ENCODE measurements at regions not wholly inside any gene's neighbourhood (a gene's known extent, or its start where the extent isn't known, plus 50 kb on each side); places are given as distances from the start of the nearest gene placed in this dataset.

DNA sequence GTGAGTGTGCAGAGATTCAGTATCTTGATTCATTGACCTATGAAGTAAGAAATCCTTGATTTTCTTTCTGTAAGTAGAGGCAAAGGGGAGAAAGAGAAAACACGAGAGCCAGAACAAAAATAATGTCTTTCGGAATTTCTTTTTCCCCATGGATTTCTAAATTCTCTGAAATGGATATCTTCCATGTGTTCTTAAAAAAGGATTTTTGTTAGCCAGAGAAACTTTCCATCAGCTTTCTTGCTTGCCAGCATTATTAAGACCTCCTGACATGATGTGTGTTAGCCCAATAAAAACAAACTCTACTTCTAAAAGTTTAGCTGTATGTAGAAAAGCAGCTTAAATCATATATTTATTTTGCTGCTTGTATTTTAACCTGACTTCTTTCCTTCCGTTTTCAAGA is 122.3 kb upstream of the AADACL2 start:
- peaks cover 0 to 8% of the 10 kb centered on the region in 2 donors for H3K27me3 Mint-ChIP-seq
- H3K27ac Mint-ChIP-seq, result no peak overlapping the region
- no peak overlapping the region for H3K4me3 Mint-ChIP-seq
- peaks cover 0 to 9% (median 4%) of the 10 kb centered on the region in 5 donors for H3K9me3 Mint-ChIP-seq
- Histone ChIP-seq H3K27me3 (ENCODE audit: insufficient read depth, low read length, poor library complexity, severe bottlenecking) (no peaks in the 10 kb centered on the region), H3K4me3 (ENCODE audit: low read length) (no peak overlapping the region), H3K36me3 (ENCODE audit: insufficient read depth, low read length) (no peaks in the 10 kb centered on the region), H3K27ac (ENCODE audit: low read depth, low read length) (no peak overlapping the region), H3K9me3 (ENCODE audit: low read length) (no peaks in the 10 kb centered on the region), H3K4me1 (ENCODE audit: insufficient read depth, low read length) (no peaks in the 10 kb centered on the region)
- CTCF ChIA-PET, result no interaction called here
- no peak for DNase-seq
- H3K36me3 Mint-ChIP-seq, result no peaks in the 10 kb centered on the region
- POLR2A ChIA-PET, result no interaction called here
- H3K4me1 Mint-ChIP-seq, result no peaks in the 10 kb centered on the region

GRCh38 chr3:151609491-151609890 is 124.2 kb upstream of the AADACL2 start:
- Mint-ChIP-seq H3K36me3 (no peaks in the 10 kb centered on the region), H3K4me1 (no peaks in the 10 kb centered on the region), H3K27me3 (peaks cover 0 to 14% of the 10 kb centered on the region in 2 donors), H3K4me3 (peak overlapping the region in 1 of 7 donors; percentile 40), H3K27ac (no peak overlapping the region), H3K9me3 (peaks cover 0 to 11% (median 4%) of the 10 kb centered on the region in 5 donors)
- Histone ChIP-seq H3K36me3 (ENCODE audit: insufficient read depth, low read length) (no peaks in the 10 kb centered on the region), H3K27me3 (ENCODE audit: insufficient read depth, low read length, poor library complexity, severe bottlenecking) (no peaks in the 10 kb centered on the region), H3K9me3 (ENCODE audit: low read length) (no peaks in the 10 kb centered on the region), H3K4me3 (ENCODE audit: low read length) (no peak overlapping the region), H3K4me1 (ENCODE audit: insufficient read depth, low read length) (no peaks in the 10 kb centered on the region), H3K27ac (ENCODE audit: low read depth, low read length) (no peak overlapping the region)
- DNase-seq, result no peak
- ChIA-PET CTCF (no interaction called here), POLR2A (no interaction called here)

- no peak for DNase-seq
- Histone ChIP-seq H3K4me1 (ENCODE audit: insufficient read depth, low read length) (no peaks in the 10 kb centered on the region), H3K36me3 (ENCODE audit: insufficient read depth, low read length) (no peaks in the 10 kb centered on the region), H3K9me3 (ENCODE audit: low read length) (no peaks in the 10 kb centered on the region), H3K27ac (ENCODE audit: low read depth, low read length) (no peak overlapping the region), H3K27me3 (ENCODE audit: insufficient read depth, low read length, poor library complexity, severe bottlenecking) (no peaks in the 10 kb centered on the region), H3K4me3 (ENCODE audit: low read length) (no peak overlapping the region)
- no peaks in the 10 kb centered on the region for H3K4me1 Mint-ChIP-seq
- H3K27ac Mint-ChIP-seq, result no peak overlapping the region
- H3K4me3 Mint-ChIP-seq, result no peak overlapping the region
- no peaks in the 10 kb centered on the region for H3K36me3 Mint-ChIP-seq
- ChIA-PET POLR2A (no interaction called here), CTCF (no interaction called here)
- H3K27me3 Mint-ChIP-seq, result peaks cover 0 to 14% of the 10 kb centered on the region in 2 donors
- peaks cover 0 to 2% (median under 1%) of the 10 kb centered on the region in 5 donors for H3K9me3 Mint-ChIP-seq
Observed at GRCh38 chr3:151604891-151605290, 128.8 kb upstream of the AADACL2 start.

DNA sequence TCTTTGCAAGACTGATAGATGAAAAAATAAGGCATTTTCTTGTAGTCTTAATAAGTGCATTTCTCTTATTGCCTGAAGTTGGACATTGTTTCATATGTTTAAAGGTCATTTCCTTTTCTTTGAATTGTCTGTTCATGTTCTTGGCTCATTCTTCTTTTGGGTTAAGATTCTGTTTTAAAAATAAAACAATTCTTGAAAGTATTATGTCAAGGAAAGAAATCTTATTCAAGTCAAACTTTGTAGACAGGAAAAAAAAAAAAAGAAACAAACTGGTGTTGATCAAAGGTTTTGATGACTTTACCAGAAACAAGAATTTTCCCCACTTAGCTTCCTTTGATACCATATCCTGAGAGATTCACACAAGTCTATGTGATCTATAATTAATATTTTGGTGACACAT is 132.9 kb upstream of the AADACL2 start:
- no peak for DNase-seq
- Histone ChIP-seq H3K27me3 (ENCODE audit: insufficient read depth, low read length, poor library complexity, severe bottlenecking) (no peaks in the 10 kb centered on the region), H3K27ac (ENCODE audit: low read depth, low read length) (no peak overlapping the region), H3K4me1 (ENCODE audit: insufficient read depth, low read length) (no peaks in the 10 kb centered on the region), H3K36me3 (ENCODE audit: insufficient read depth, low read length) (no peaks in the 10 kb centered on the region), H3K4me3 (ENCODE audit: low read length) (no peak overlapping the region), H3K9me3 (ENCODE audit: low read length) (no peaks in the 10 kb centered on the region)
- CTCF ChIA-PET, result no interaction called here
- Mint-ChIP-seq H3K4me3 (no peak overlapping the region), H3K27ac (no peak overlapping the region), H3K4me1 (no peaks in the 10 kb centered on the region), H3K27me3 (peaks cover 0 to 8% of the 10 kb centered on the region in 2 donors), H3K36me3 (no peaks in the 10 kb centered on the region), H3K9me3 (peaks cover 0 to 2% (median 0%) of the 10 kb centered on the region in 5 donors)
- POLR2A ChIA-PET, result no interaction called here

GRCh38 chr3:151599103-151599672 is 134.5 kb upstream of the AADACL2 start:
- H3K4me1 ChIP-seq (ENCODE audit: insufficient read depth, low read length), result no peaks in the 10 kb centered on the region
- H3K4me1 Mint-ChIP-seq, result no peaks in the 10 kb centered on the region
- H3K9me3 ChIP-seq (ENCODE audit: low read length), result no peaks in the 10 kb centered on the region
- DNase-seq, result no peak
- peaks cover 2 to 7% of the 10 kb centered on the region in 2 donors for H3K27me3 Mint-ChIP-seq
- no peak overlapping the region for H3K4me3 Mint-ChIP-seq
- H3K27ac ChIP-seq (ENCODE audit: low read depth, low read length), result no peak overlapping the region
- no peaks in the 10 kb centered on the region for H3K36me3 Mint-ChIP-seq
- no peak overlapping the region for H3K27ac Mint-ChIP-seq
- H3K9me3 Mint-ChIP-seq, result no peaks in the 10 kb centered on the region
- ChIA-PET CTCF (no interaction called here), POLR2A (no interaction called here)
- no peak overlapping the region for H3K4me3 ChIP-seq (ENCODE audit: low read length)
- H3K27me3 ChIP-seq (ENCODE audit: insufficient read depth, low read length, poor library complexity, severe bottlenecking), result no peaks in the 10 kb centered on the region
- H3K36me3 ChIP-seq (ENCODE audit: insufficient read depth, low read length), result no peaks in the 10 kb centered on the region

- no peaks in the 10 kb centered on the region for H3K9me3 Mint-ChIP-seq
- no peaks in the 10 kb centered on the region for H3K4me1 Mint-ChIP-seq
- POLR2A ChIA-PET, result no interaction called here
Observed at GRCh38 chr3:151596940-151597339, 136.1 kb upstream of the IGSF10 start.

GRCh38 chr3:151593928-151594327 is 133.1 kb upstream of the IGSF10 start:
- H3K4me3 ChIP-seq (ENCODE audit: low read length), result no peak overlapping the region
- DNase-seq, result no peak
- no peaks in the 10 kb centered on the region for H3K9me3 ChIP-seq (ENCODE audit: low read length)
- H3K27me3 ChIP-seq (ENCODE audit: insufficient read depth, low read length, poor library complexity, severe bottlenecking), result no peaks in the 10 kb centered on the region
- no peak overlapping the region for H3K27ac ChIP-seq (ENCODE audit: low read depth, low read length)
- H3K36me3 ChIP-seq (ENCODE audit: insufficient read depth, low read length), result no peaks in the 10 kb centered on the region
- no peaks in the 10 kb centered on the region for H3K4me1 ChIP-seq (ENCODE audit: insufficient read depth, low read length)
- no peaks in the 10 kb centered on the region for H3K36me3 Mint-ChIP-seq
- no peak overlapping the region for H3K27ac Mint-ChIP-seq
- peaks cover 7 to 10% of the 10 kb centered on the region in 2 donors for H3K27me3 Mint-ChIP-seq
- POLR2A ChIA-PET, result no interaction called here
- H3K9me3 Mint-ChIP-seq, result no peaks in the 10 kb centered on the region
- no peaks in the 10 kb centered on the region for H3K4me1 Mint-ChIP-seq
- CTCF ChIA-PET, result no interaction called here
- no peak overlapping the region for H3K4me3 Mint-ChIP-seq

More at GRCh38 chr3:151596940-151597339, 136.1 kb upstream of the IGSF10 start:
- Histone ChIP-seq H3K4me1 (ENCODE audit: insufficient read depth, low read length) (no peaks in the 10 kb centered on the region), H3K27ac (ENCODE audit: low read depth, low read length) (no peak overlapping the region), H3K4me3 (ENCODE audit: low read length) (no peak overlapping the region), H3K9me3 (ENCODE audit: low read length) (no peaks in the 10 kb centered on the region), H3K27me3 (ENCODE audit: insufficient read depth, low read length, poor library complexity, severe bottlenecking) (no peaks in the 10 kb centered on the region), H3K36me3 (ENCODE audit: insufficient read depth, low read length) (no peaks in the 10 kb centered on the region)
- no peak overlapping the region for H3K4me3 Mint-ChIP-seq
- no peaks in the 10 kb centered on the region for H3K36me3 Mint-ChIP-seq
- peaks cover 6 to 7% of the 10 kb centered on the region in 2 donors for H3K27me3 Mint-ChIP-seq
- CTCF ChIA-PET, result no interaction called here
- no peak overlapping the region for H3K27ac Mint-ChIP-seq
- DNase-seq, result no peak

GRCh38 chr3:151592287-151592686 is 131.4 kb upstream of the IGSF10 start:
- H3K27ac ChIP-seq (ENCODE audit: low read depth, low read length), result no peak overlapping the region
- no peaks in the 10 kb centered on the region for H3K27me3 ChIP-seq (ENCODE audit: insufficient read depth, low read length, poor library complexity, severe bottlenecking)
- Mint-ChIP-seq H3K9me3 (no peaks in the 10 kb centered on the region), H3K27me3 (peaks cover 3 to 12% of the 10 kb centered on the region in 2 donors), H3K27ac (no peak overlapping the region), H3K36me3 (no peaks in the 10 kb centered on the region), H3K4me1 (no peaks in the 10 kb centered on the region), H3K4me3 (no peak overlapping the region)
- no peaks in the 10 kb centered on the region for H3K9me3 ChIP-seq (ENCODE audit: low read length)
- DNase-seq, result no peak
- POLR2A ChIA-PET, result no interaction called here
- CTCF ChIA-PET, result no interaction called here
- no peak overlapping the region for H3K4me3 ChIP-seq (ENCODE audit: low read length)
- H3K4me1 ChIP-seq (ENCODE audit: insufficient read depth, low read length), result no peaks in the 10 kb centered on the region
- H3K36me3 ChIP-seq (ENCODE audit: insufficient read depth, low read length), result no peaks in the 10 kb centered on the region

DNA sequence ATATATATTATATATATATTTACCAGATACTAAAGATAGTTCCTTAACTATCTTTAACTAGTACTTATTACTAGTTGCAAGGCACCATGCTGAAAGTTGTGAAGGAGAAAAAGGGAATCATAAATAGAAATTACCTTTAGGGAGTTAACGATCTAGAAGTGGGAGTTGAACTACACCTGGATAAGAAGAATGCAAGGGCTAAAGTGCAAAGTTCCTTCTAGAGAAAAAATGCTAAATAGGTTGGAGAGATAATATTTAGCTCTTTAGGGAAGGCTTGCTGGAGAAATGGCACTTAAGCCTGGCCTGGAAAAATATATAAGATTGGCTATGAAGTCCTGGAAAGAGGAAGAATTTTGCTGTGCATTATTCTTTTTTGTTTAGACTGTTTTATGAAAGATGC is 130.6 kb upstream of the IGSF10 start:
- POLR2A ChIA-PET, result no interaction called here
- H3K4me3 Mint-ChIP-seq, result no peak overlapping the region
- CTCF ChIA-PET, result no interaction called here
- H3K9me3 Mint-ChIP-seq, result no peaks in the 10 kb centered on the region
- Histone ChIP-seq H3K9me3 (ENCODE audit: low read length) (no peaks in the 10 kb centered on the region), H3K4me1 (ENCODE audit: insufficient read depth, low read length) (no peaks in the 10 kb centered on the region), H3K27ac (ENCODE audit: low read depth, low read length) (no peak overlapping the region), H3K4me3 (ENCODE audit: low read length) (no peak overlapping the region), H3K27me3 (ENCODE audit: insufficient read depth, low read length, poor library complexity, severe bottlenecking) (no peaks in the 10 kb centered on the region), H3K36me3 (ENCODE audit: insufficient read depth, low read length) (no peaks in the 10 kb centered on the region)
- peaks cover 6 to 15% of the 10 kb centered on the region in 2 donors for H3K27me3 Mint-ChIP-seq
- no peaks in the 10 kb centered on the region for H3K4me1 Mint-ChIP-seq
- no peak for DNase-seq
- no peak overlapping the region for H3K27ac Mint-ChIP-seq
- H3K36me3 Mint-ChIP-seq, result no peaks in the 10 kb centered on the region
